HG03095 (cell line): ENCODE measurements at regions not wholly inside any gene's neighbourhood (a gene's known extent, or its start where the extent isn't known, plus 50 kb on each side); places are given as distances from the start of the nearest gene placed in this dataset.

Experiments used
- ATAC-seq: cut with Tn5 transposase; IDR thresholded peaks from one replicate; pipeline ENCODE4 v1.9.1; 2021; ENCODE audit warnings: moderate library complexity; ENCODE audit not compliant: unreplicated experiment

DNA sequence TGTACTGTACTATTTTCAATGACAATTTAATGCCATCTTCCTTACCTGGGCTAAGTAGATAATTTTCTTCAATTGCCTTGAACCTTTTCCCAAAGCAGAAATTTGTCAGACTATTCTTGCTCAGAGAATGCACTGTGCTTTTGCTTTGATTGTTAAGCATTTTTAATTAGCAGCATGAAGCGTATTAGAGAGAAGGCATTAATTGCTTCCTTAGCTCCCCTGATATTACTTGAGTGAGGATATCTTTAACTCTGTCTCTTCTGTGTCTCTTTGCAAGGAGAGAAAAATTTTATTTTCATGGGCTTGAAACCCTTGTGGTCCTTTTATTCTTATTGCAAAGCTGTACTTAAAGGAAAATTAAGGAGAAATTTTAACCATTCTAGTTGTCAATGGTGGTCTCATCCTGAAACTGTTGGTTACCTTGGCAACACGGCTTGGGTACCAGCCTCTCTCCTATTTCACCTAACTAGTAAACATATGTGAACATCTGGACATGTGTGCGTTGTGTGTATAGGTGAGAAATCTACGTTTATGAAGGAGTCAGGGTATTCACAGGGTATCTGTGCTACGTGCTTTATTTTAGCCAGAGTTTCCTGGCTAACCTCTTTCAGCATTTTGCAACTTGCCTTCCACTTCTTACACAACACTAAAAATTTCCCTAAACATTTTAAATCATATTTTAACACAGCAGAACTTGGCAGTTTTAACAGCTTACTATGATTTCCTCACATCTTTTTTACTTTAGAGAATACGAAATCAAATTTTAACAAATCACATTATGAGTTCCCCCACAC, 225.5 kb downstream of the KLF5 start:
- ATAC-seq, result no peak

GRCh38 chr13:73283636-73284035, 224.8 kb downstream of the KLF5 start:
- no peak for ATAC-seq

DNA sequence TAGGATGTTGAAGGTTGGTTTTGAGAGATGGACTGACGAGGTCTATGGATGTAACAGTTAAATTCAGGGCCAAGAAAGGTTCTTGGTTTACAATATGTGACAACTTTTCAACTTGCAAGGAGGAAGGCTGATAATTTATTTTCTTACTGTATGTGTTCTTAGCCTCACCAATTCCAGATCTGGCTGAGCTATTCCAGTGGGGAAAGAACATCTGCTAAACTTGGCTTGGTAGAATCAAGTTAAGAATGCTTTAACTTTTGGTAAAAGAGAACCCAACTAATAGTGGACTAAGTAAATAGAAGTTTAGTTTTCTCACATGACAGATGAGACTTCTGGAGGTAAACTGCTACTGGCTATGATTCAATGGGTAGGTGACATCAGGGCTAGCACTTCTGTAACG, 222.9 kb downstream of the KLF5 start:
- ATAC-seq, result no peak

DNA sequence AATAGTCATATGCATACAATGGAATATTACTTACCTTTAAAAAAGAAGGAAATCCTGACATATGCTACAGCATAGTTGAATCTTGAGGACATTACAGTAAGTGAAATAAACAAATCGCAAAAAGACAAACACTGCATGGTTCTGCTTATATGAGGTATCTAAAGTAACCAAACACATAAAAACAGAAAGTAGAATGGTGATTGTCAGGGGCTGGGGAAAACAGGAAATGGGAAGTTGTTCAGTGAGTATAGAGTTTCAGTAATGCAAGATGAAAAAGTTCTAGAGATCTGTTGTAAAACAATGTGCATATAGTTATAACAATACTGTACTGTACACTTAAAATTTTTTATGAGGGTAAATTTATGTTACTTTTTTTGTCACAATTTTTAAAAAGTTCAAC, 219.4 kb downstream of the KLF5 start:
- no peak for ATAC-seq

DNA sequence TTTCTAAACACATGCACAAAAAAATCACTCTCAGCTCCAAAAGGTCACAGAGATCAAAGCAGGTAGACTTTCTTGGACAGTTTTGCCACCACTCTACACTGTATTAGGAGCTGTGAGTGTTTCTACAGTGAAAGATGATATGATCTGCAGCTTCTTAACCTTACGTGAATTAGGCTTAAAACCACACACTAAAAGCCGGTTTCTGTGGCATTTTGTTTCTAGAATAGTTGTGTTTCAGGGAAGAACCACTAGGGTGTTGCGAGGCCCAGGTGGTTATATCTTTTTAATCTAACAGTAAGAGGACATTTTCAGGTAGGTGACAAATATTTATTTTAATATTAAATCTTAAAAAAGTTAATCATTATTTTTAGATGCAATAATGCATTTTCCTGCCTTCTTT, 216.4 kb downstream of the KLF5 start:
- no peak for ATAC-seq

- ATAC-seq, result no peak
These were observed 215.3 kb downstream of the KLF5 start for GRCh38 chr13:73274147-73274546.

DNA sequence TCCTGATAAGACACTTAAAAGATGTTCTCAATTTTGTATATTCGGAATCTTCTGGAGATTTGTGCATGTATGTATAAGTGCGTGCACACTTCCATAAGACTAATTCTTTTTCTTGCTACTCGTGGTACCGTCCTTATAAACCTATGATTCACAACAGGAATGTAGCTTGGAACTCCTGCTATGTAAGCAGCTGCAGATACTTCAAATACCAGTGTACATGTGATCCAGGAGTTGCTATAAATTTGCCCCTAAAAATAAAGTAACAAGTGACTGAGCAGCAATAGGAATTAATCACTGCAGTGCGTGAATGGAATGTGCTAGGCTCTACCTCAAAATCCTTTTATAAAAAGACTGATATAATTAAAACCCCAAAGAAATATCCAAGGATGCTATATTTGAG, 214.9 kb downstream of the KLF5 start:
- ATAC-seq, result no peak

DNA sequence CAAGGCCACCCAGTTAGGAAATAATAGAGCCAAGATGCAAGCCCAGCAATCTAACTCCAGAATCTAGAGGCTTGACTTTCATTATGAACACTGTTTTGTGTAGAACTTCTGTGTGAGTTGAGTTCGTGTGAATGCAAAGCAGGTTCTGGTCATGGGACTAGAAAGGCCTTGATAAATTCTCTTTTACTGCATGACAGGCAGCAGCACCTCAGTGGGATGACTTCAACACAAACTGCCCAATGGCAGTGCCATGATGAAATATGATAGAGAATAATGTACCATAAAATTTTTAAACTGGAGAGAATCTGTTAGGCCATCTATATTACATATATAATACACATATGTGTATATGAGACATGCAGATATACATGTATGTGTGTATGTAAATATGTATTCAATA, 214.5 kb downstream of the KLF5 start:
- no peak for ATAC-seq

GRCh38 chr13:73272831-73273230, 214.0 kb downstream of the KLF5 start:
- no peak for ATAC-seq

- ATAC-seq, result no peak
These were observed 209.5 kb downstream of the KLF5 start for GRCh38 chr13:73268306-73268705.

- no peak for ATAC-seq
These were observed 207.9 kb downstream of the KLF5 start for GRCh38 chr13:73266640-73267180.

DNA sequence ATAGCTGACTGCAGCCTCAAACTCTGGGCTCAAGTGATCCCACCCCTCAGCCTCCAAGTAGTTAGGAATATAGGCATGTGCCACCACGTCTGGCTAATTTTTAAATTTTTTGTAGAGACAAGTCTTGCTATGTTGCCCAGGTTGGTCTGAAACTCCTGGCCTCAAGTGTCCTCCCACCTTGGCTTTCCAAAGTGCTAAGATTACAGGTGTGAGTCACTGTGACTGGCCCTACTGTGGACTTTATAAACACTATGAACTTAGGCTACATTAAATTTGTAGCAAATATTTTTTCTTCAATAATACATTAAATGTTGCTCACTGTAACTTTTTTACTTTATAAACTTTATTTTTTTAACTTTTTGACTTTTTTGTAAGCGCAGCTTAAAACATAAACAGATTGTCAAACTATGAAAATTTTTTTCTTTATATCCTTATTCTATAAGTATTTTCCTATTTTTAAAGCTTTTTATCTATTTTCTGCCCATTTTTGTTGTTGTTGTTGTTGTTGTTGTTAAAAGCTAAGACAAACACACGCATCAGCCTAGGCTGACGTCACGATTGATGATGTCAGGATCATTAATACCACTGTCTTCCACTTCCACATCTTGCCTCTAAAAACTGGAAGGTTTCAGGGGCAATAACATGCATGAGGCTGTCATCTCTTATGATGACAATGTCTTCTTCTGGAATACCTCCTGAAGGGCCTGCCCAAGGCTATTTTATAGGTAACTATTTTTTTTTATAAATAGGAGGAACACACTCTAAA, 204.2 kb downstream of the KLF5 start:
- ATAC-seq, result no peak

GRCh38 chr13:73261739-73262216, 203.0 kb downstream of the KLF5 start:
- no peak for ATAC-seq

DNA sequence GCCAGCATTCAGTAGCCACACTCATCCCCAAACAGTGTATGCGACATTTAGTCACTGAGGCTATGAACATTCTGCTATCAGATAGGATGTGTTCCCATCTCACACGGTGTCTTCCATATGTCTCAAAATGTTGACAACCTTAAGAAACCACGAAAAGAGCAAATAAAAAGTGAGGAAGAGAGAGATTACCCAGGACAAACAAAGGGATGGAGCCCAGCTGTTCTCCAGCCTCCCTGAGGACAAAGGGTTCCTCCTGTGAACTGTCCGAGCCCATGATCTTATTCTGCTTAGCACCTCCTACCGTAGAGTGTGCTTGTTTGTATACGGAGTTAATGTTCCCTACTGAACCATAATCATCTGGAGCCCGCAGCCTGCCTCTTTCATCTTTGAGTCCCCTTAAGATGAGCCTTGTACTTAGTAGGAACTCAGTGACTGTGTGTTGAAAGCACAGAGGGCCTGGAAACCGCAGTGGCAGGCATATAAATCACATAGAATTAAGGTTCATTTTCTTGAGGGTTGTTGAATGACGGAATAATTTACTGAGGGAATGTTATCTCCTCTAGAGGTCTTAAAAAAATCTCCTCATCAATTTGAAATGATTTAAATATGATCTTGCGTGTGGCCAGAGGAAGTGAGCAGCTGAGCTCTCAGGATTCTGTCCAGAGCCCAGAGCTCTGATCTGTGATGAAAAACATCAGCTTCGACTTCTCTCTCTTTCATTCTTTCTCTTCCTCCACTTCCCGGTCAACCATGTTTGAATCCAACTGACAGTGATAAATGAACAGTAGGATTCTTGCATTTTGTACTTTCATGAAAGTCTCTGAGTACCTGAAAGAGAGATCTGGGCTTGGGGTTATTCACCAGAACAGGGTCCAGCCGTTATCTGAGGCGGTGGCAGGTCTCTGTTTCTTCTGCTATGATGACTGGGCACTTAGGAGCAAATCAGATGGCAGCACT, 200.5 kb downstream of the KLF5 start:
- ATAC-seq, result no peak

DNA sequence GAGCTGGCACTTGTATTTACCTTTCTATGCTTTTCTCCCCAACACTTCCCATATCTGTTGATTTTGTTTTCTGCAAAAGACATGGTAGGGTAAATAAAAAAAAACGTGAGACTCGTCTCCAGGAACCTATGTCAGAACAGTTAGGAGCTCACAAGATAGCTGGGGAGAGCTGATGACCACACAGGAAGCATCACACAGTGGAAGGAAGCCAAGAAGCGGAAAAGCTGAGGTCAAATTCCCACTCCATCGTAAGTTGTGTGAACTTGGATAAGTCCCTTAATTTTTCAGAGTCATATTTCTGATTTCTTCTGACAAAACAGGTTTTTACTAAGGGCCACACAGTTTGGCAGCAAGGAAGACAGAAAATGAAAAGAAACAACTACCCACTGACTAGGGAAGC, 199.6 kb downstream of the KLF5 start:
- ATAC-seq, result no peak

- no peak for ATAC-seq
These were observed 196.0 kb downstream of the KLF5 start for GRCh38 chr13:73254827-73255226.

DNA sequence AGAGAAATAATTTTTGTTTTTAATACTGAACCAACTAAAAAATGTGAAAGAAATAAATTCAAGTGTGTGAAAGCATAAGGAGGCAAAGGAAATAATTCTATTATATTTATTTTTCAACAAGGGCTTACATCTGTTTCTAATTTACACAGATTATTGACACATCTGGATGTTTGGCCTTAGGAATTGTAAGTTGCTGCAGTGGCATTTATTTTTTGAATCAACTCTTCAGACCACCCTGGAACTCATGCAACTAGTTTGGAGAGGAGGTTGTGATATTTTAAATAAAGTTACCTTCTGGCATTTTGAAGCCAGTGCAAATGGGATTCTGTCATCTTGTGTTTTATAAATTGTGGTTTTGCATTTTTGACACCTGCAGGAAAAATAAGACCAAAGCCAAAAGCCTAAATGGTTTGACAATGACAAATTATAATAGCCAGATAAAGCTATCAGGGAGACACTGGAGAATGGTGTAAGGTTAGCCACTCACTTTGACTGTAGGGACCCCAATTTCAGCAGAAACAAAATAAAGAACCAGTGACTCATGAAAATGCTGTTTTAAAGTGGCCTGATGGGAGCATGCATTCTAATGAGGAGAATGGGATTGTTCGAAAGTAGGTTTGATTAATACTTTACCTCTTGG, 192.9 kb downstream of the KLF5 start:
- no peak for ATAC-seq

- no peak for ATAC-seq
These were observed 191.3 kb downstream of the KLF5 start for GRCh38 chr13:73250061-73250460.

- ATAC-seq, result no peak
These were observed 190.1 kb downstream of the KLF5 start for GRCh38 chr13:73248711-73249580.
